Astrocyte of the cerebellum (primary cell): ENCODE measurements at regions not wholly inside any gene's neighbourhood (a gene's known extent, or its start where the extent isn't known, plus 50 kb on each side); places are given as distances from the start of the nearest gene placed in this dataset.

Source experiments
- DNase-seq: peaks from one replicate; pipeline ENCODE4 v3.0.0-alpha.2; 2011; ENCODE audit warnings: low read depth
- H3K4me3 ChIP-seq: 2 replicates; pipeline ENCODE4 v1.5.1; 2011; ENCODE audit warnings: mild to moderate bottlenecking, low read depth, low read length, moderate library complexity
- CTCF ChIP-seq: IDR thresholded peaks from 2 replicates; pipeline ENCODE4 v1.5.1; 2012; ENCODE audit warnings: low read length, low read depth, moderate library complexity, mild to moderate bottlenecking; ENCODE audit errors: missing control alignments
- in situ Hi-C: cut with HindIII; loops from 2 replicates; pipeline ENCODE4 v1.10.0; 2017; ENCODE audit warnings: low sequenced_read_pairs

DNA sequence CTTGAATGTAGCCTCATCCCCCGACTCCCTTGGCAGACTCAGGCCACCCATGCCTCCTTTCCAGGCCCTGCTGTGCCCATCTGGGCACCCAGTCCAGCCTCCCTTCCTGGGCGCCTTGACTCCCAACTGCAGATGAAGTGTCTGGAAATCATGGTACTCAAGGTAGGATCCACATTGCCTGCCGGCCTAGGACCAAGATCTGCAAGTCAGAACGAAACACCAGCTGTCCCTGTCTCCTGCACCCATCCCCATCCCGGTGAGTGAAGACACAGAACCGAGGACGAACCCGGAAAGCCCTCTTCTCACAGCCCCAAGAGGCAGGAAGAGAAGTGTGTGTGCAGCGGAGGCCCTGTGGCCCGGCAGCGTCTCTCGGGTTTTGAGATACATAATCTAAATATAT is 205.1 kb downstream of the EMX2 start:
- DNase-seq = no peak
- in situ Hi-C loops = no loop called here
- TF ChIP-seq CTCF = no peak
- H3K4me3 ChIP-seq = no peak overlapping the region

DNA sequence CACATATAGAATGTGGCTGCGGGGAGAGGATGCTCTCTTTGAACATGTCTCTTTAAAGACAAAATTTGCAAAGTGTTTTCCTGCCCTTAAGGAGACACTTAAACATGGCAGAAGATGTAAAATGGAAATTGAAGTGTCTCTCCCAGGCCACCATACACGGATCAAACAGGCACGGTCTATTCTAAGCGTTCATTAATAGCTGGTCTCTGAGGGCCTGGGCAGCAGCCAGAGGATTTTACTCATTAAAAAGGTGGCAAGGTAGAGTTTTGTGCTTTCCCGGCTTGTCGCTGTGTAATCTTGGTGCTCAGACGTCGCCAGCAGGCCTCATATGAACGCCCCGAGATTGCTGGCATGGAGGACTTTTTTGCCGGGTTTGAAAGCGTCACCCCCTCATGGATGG is 205.5 kb downstream of the EMX2 start:
- no peak for DNase-seq
- in situ Hi-C loops = no loop called here
- TF ChIP-seq CTCF = no peak
- no peak overlapping the region for H3K4me3 ChIP-seq

DNA sequence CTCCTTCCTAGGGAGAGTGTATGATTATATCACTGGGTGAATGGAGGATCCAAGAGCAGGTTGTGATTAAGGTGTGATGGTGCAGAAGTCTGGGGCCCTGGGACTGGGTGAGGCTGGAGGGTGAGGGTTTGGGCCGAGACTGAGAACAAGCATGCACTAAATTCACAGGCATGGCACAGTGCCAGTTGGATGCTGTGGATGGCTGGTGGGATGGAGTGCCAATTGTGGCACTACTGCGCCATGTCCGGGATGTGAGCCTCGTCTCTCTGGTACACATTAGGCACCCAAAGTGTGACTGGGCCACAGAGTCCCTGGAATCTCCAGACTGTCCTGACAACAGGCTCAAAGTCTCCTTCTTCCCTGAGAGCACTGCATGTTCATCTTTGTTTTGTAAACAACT is 208.1 kb downstream of the EMX2 start:
- TF ChIP-seq CTCF = no peak
- in situ Hi-C loops = no loop called here
- no peak for DNase-seq
- H3K4me3 ChIP-seq = no peak overlapping the region

GRCh38 chr10:117751259-117751658 is 208.7 kb downstream of the EMX2 start:
- no peak for DNase-seq
- in situ Hi-C loops = no loop called here
- H3K4me3 ChIP-seq = no peak overlapping the region
- TF ChIP-seq CTCF = no peak

GRCh38 chr10:117752103-117752502 is 209.6 kb downstream of the EMX2 start:
- no peak overlapping the region for H3K4me3 ChIP-seq
- TF ChIP-seq CTCF = no peak
- DNase-seq = no peak
- in situ Hi-C loops = no loop called here

DNA sequence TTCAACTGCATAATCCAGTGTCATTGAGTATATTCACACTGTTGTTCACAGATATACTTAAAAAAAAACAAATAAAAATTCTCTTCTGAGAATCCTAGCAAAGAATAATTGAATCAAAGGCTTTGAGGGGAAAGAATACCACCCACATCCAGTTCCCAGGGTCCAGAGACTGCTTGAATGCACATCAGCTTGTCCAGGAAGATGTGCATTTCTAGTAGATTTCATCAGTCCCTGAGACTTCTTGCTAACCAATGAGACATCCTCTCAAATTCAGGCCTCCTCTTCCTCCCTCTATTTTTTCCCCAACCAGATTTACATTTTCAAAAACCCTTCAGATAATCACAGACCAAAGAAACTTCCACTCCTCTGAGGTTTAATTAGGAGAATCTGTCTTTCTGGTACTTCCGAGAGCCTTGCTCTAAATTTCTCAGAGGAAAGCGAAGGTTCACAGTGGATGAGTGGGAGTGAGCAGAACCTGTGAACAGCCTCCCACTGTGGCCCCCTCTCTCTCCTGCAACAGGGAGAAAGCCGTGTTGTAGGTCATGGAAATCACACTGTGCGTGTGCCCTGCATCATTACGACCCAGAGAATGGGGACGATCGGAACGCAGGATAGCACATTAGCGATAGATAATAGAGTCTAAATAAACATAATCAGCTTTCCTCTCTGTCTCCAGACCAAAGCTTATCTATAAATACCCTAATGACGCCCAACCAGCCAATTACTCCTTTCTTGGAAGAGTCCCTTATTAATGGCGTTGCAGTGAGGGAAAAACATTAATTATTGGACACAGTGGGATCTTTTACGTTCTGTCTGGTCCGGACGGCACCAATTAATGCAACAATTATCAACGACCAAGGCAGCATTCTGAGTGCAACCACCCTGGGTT is 212.5 kb downstream of the EMX2 start:
- no peak for DNase-seq
- no peak overlapping the region for H3K4me3 ChIP-seq
- TF ChIP-seq CTCF = no peak
- in situ Hi-C loops = no loop called here

GRCh38 chr10:117755659-117756014 is 213.1 kb downstream of the EMX2 start:
- H3K4me3 ChIP-seq = no peak overlapping the region
- in situ Hi-C loops = no loop called here
- DNase-seq = no peak
- TF ChIP-seq CTCF = no peak
